HepG2 (cell line): ENCODE measurements at regions not wholly inside any gene's neighbourhood (a gene's known extent, or its start where the extent isn't known, plus 50 kb on each side); places are given as distances from the start of the nearest gene placed in this dataset.

Experiments
- ATAC-seq: fragments of 200-7000 bp; cut with Tn5 transposase; 3 replicates; pipeline ENCODE4 v1.9.1; 2020; ENCODE audit warnings: mild to moderate bottlenecking, moderate library complexity
- BruUV-seq: library from RNA; stranded (reverse); fragments of 400-500 nt; replicated peaks from 2 replicates; lab custom pipeline; 2021; lab: Mats Ljungman, UMichigan
- CTCF ChIA-PET: fragments of 300-600 bp; formaldehyde crosslinking; extraction: SDS; loops from one replicate; lab custom pipeline; 2021; ENCODE audit warnings: low total read pairs, inconsistent platforms, low intra/inter-chr PET ratio; lab: Yijun Ruan, JAX
- POLR2A ChIA-PET: fragments of 350-600 bp; sonication (Branson Sonifier 250); formaldehyde crosslinking; loops from one replicate; lab custom pipeline; 2020; ENCODE audit warnings: antibody characterized with exemption, inconsistent platforms; lab: Yijun Ruan, JAX
- DNase-seq: peaks from one replicate; pipeline ENCODE4 v3.0.0-alpha.2; 2015; ENCODE audit warnings: low spot score
- FAIRE-seq: peaks from 3 replicates; lab custom pipeline; 2011; peaks lifted over from hg19 to GRCh38; lab: Jason Lieb, UNC
- H2AFZ ChIP-seq: one replicate; pipeline ENCODE4 v1.6.1; 2011; ENCODE audit warnings: low read length, inconsistent platforms
- H3K27ac ChIP-seq: fragments of 300-600 bp; 3 replicates; pipeline ENCODE4 v1.8.0; 2011; ENCODE audit warnings: mixed run types, mild to moderate bottlenecking, mixed read lengths, low read length, inconsistent platforms; ENCODE audit not compliant: insufficient read depth; ENCODE audit errors: extremely low read length
- H3K27me3 ChIP-seq, 2 experiments: fragments of 200-600 bp in 1 of 2; 2 replicates in 1 of 2; 3 replicates in 1 of 2; pipeline versions ENCODE4 v1.6.0 to v1.8.0; 2011; ENCODE audit warnings: low read length in 2 of 2, mild to moderate bottlenecking in 2 of 2, moderate library complexity in 2 of 2, inconsistent platforms in 1 of 2; ENCODE audit not compliant: insufficient read depth in 2 of 2, control insufficient read depth in 1 of 2
- H3K36me3 ChIP-seq, 2 experiments: fragments of 200-600 bp in 1 of 2; replicated peaks in 1 of 2; 2 replicates in 1 of 2; 3 replicates in 1 of 2; pipeline versions ENCODE4 v1.5.1 to v1.8.0; 2011; ENCODE audit warnings: low read length in 2 of 2, inconsistent platforms in 1 of 2; ENCODE audit not compliant: insufficient read depth in 2 of 2, control insufficient read depth in 1 of 2
- H3K4me1 ChIP-seq: 2 replicates; pipeline ENCODE4 v1.5.1; 2012; ENCODE audit warnings: low read length, inconsistent platforms; ENCODE audit not compliant: insufficient read depth
- H3K4me2 ChIP-seq: 2 replicates; pipeline ENCODE4 v1.6.0; 2011; ENCODE audit warnings: low read depth, low read length, inconsistent platforms
- H3K4me3 ChIP-seq, 3 experiments: fragments of 200-600 bp in 1 of 3; sonication (generic), shearing (Covaris generic) in 1 of 3; replicated peaks in 1 of 3; 2 replicates each; pipeline ENCODE4 v1.5.1; 2011 to 2016; ENCODE audit warnings: low read length in 3 of 3, inconsistent platforms in 2 of 3, low read depth in 2 of 3, mild to moderate bottlenecking in 2 of 3, control low read depth in 1 of 3, mixed read lengths in 1 of 3; ENCODE audit not compliant: insufficient read depth in 1 of 3
- H3K79me2 ChIP-seq: one replicate; pipeline ENCODE4 v1.6.1; 2011; ENCODE audit warnings: low read length, inconsistent platforms; ENCODE audit not compliant: insufficient read depth
- H3K9ac ChIP-seq: 2 replicates; pipeline ENCODE4 v1.6.0; 2011; ENCODE audit warnings: mild to moderate bottlenecking, low read depth, low read length, inconsistent platforms; ENCODE audit not compliant: insufficient read depth
- H3K9me3 ChIP-seq: 2 replicates; pipeline ENCODE4 v1.5.1; 2012; ENCODE audit warnings: mild to moderate bottlenecking, low read length
- H4K20me1 ChIP-seq: 2 replicates; pipeline ENCODE4 v1.6.0; 2011; ENCODE audit warnings: inconsistent platforms, mild to moderate bottlenecking, low read length, moderate library complexity; ENCODE audit not compliant: insufficient read depth
- AHR ChIP-seq: IDR thresholded peaks from 2 replicates; pipeline ENCODE4 v1.6.1; 2018; ENCODE audit warnings: missing genetic modification reagents, missing compliant biosample characterization
- FOXJ3 ChIP-seq: sonication (generic); formaldehyde crosslinking; IDR thresholded peaks from 2 replicates; pipeline ENCODE4 v1.4.0; 2020; ENCODE audit warnings: missing genetic modification reagents, mild to moderate bottlenecking, borderline replicate concordance
- KDM2A ChIP-seq: sonication (generic); formaldehyde crosslinking; IDR thresholded peaks from 2 replicates; pipeline ENCODE4 v1.4.0; 2020; ENCODE audit warnings: low read depth, missing genetic modification reagents, borderline replicate concordance
- MAFK ChIP-seq, 2 experiments: IDR thresholded peaks in 1 of 2; conservative IDR thresholded peaks in 1 of 2; 2 replicates each; pipeline ENCODE4 v1.6.1; 2011; ENCODE audit warnings: improper control_type of control experiment in 2 of 2, low read length in 2 of 2
- POLR2AphosphoS2 ChIP-seq: IDR thresholded peaks from 2 replicates; pipeline ENCODE4 v1.6.1; 2011; ENCODE audit warnings: low read depth, low read length, improper control_type of control experiment
- PRDM4 ChIP-seq: sonication (generic); formaldehyde crosslinking; IDR thresholded peaks from 2 replicates; pipeline ENCODE4 v1.9.0; 2021; ENCODE audit warnings: missing genetic modification reagents, borderline replicate concordance
- RAD51 ChIP-seq: fragments of 450-650 bp; IDR thresholded peaks from 2 replicates; pipeline ENCODE4 v1.6.1; 2016; ENCODE audit warnings: borderline replicate concordance
- RARA ChIP-seq: IDR thresholded peaks from 2 replicates; pipeline ENCODE4 v1.6.1; 2016; ENCODE audit warnings: missing genetic modification reagents, missing compliant biosample characterization
- RFX3 ChIP-seq: IDR thresholded peaks from 2 replicates; pipeline ENCODE4 v1.6.1; 2016; ENCODE audit warnings: missing biosample characterization, missing genetic modification reagents
- TCF12 ChIP-seq, 2 experiments: fragments of 450-650 bp in 1 of 2; sonication (generic) in 1 of 2; formaldehyde crosslinking in 1 of 2; IDR thresholded peaks; 2 replicates each; pipeline versions ENCODE4 v1.6.1 to v1.8.0; 2017 to 2022; ENCODE audit warnings: antibody characterized with exemption in 1 of 2, mild to moderate bottlenecking in 1 of 2, missing genetic modification reagents in 1 of 2, moderate library complexity in 1 of 2
- ZNF205 ChIP-seq: IDR thresholded peaks from 2 replicates; pipeline ENCODE4 v1.6.1; 2018; ENCODE audit warnings: missing biosample characterization, missing genetic modification reagents
- ZNF44 ChIP-seq: sonication (generic); formaldehyde crosslinking; IDR thresholded peaks from 2 replicates; pipeline ENCODE4 v1.5.1; 2020; ENCODE audit warnings: mild to moderate bottlenecking, missing genetic modification reagents
- ZNF709 ChIP-seq: sonication (generic); formaldehyde crosslinking; IDR thresholded peaks from 2 replicates; pipeline ENCODE4 v1.5.0; 2020; ENCODE audit warnings: mild to moderate bottlenecking, missing genetic modification reagents
- ZSCAN25 ChIP-seq: sonication (generic); formaldehyde crosslinking; IDR thresholded peaks from 2 replicates; pipeline ENCODE4 v1.8.0; 2022; ENCODE audit warnings: mild to moderate bottlenecking, missing genetic modification reagents
- WGBS: methylation state at CpG from one replicate; pipeline ENCODE4 v1.1.6; 2017; ENCODE audit warnings: low lambda C conversion rate; 5-methylcytosine and 5-hydroxymethylcytosine counted together
- in situ Hi-C: cut with HindIII; loops from 2 replicates; pipeline ENCODE4 v1.10.0; 2017; ENCODE audit warnings: low pct_unique_long_range_greater_than_20kb; ENCODE audit not compliant: extremely low pct_ligation_motif_present
- intact Hi-C: fragments of 100-400 bp; cut with micrococcal nuclease; formaldehyde crosslinking; loops from one replicate; pipeline ENCODE4 v1.10.0; 2022; ENCODE audit not compliant: unreplicated experiment

GRCh38 chr13:106681536-106681935, 113.6 kb upstream of the ARGLU1 start:
- FAIRE-seq (no peak), DNase-seq (no peak), ATAC-seq (no peak)
- in situ Hi-C loops: no loop called here
- Histone ChIP-seq H3K4me1 (peaks cover 40% of the 10 kb centered on the region), H3K27ac (no peak overlapping the region), H3K79me2 (no peaks in the 10 kb centered on the region), H3K36me3 (no peaks in the 10 kb centered on the region), H3K9ac (no peak overlapping the region), H2AFZ (no peak overlapping the region), H4K20me1 (no peaks in the 10 kb centered on the region), H3K27me3 (no peaks in the 10 kb centered on the region), H3K4me2 (no peak overlapping the region), H3K4me3 (no peak overlapping the region), H3K9me3 (no peaks in the 10 kb centered on the region)
- no peak for TF ChIP-seq FOXJ3 (CRISPR knock-in tag)
- TF ChIP-seq ZNF44: no peak
- no peak for TF ChIP-seq ZNF709 (CRISPR knock-in tag)
- TF ChIP-seq PRDM4: no peak
- TF ChIP-seq MAFK (conservative IDR thresholded peaks at IDR 0.05 in 1 of 2, IDR thresholded peaks at IDR 0.05 in 1 of 2; ENCODE audit: low read length in 2 of 2): no peak
- TF ChIP-seq RARA (CRISPR knock-in tag): no peak
- TF ChIP-seq TCF12 (IDR thresholded peaks at IDR 0.05): no peak
- no peak for TF ChIP-seq TCF12 (CRISPR knock-in tag; IDR thresholded peaks at IDR 0.05)
- no peak for TF ChIP-seq AHR
- no peak for TF ChIP-seq ZNF205 (CRISPR knock-in tag)
- no peak for TF ChIP-seq RAD51
- no peak for TF ChIP-seq KDM2A (CRISPR knock-in tag)
- TF ChIP-seq RFX3 (CRISPR knock-in tag): no peak
- no peak for TF ChIP-seq ZSCAN25 (CRISPR knock-in tag)
- no peak for TF ChIP-seq POLR2AphosphoS2
- 8% methylated on average over 3 of the region's 3 CpGs for WGBS
- BruUV-seq: no TSS peak
- CTCF ChIA-PET: no interaction called here
- intact Hi-C loops: no loop called here
- POLR2A ChIA-PET: no interaction called here
